H7 (cell line): ENCODE measurements at regions not wholly inside any gene's neighbourhood (a gene's known extent, or its start where the extent isn't known, plus 50 kb on each side); places are given as distances from the start of the nearest gene placed in this dataset.

ENCODE experiments used
- DNase-seq: peaks from one replicate; pipeline ENCODE4 v3.0.0; 2012
- H3K27me3 ChIP-seq: 2 replicates; pipeline ENCODE4 v1.6.0; 2011; ENCODE audit warnings: mild to moderate bottlenecking, low read length; ENCODE audit not compliant: control insufficient read depth, insufficient read depth
- H3K36me3 ChIP-seq: replicated peaks from 2 replicates; pipeline ENCODE4 v1.5.1; 2011; ENCODE audit warnings: low read length; ENCODE audit not compliant: control insufficient read depth, insufficient read depth
- H3K4me3 ChIP-seq: 2 replicates; pipeline ENCODE4 v1.5.1; 2011; ENCODE audit warnings: low read depth, mild to moderate bottlenecking, control low read depth, low read length, moderate library complexity; ENCODE audit not compliant: insufficient read depth

GRCh38 chr5:106195679-106196474 lies 1474.9 kb downstream of the EFNA5 start:
- Histone ChIP-seq H3K27me3 (no peaks in the 10 kb centered on the region), H3K4me3 (no peak overlapping the region), H3K36me3 (no peaks in the 10 kb centered on the region)
- no peak for DNase-seq

- no peaks in the 10 kb centered on the region for H3K36me3 ChIP-seq
- H3K4me3 ChIP-seq: no peak overlapping the region
- no peak for DNase-seq
- H3K27me3 ChIP-seq: no peaks in the 10 kb centered on the region
Observed at GRCh38 chr5:106189121-106189809, 1481.5 kb downstream of the EFNA5 start.

- no peak for DNase-seq
- no peaks in the 10 kb centered on the region for H3K27me3 ChIP-seq
- H3K4me3 ChIP-seq: no peak overlapping the region
- H3K36me3 ChIP-seq: no peaks in the 10 kb centered on the region
Observed at GRCh38 chr5:106185661-106186081, 1485.1 kb downstream of the EFNA5 start.

GRCh38 chr5:106174903-106175302 lies 1495.8 kb downstream of the EFNA5 start:
- Histone ChIP-seq H3K27me3 (no peaks in the 10 kb centered on the region), H3K36me3 (no peaks in the 10 kb centered on the region), H3K4me3 (no peak overlapping the region)
- DNase-seq: no peak

GRCh38 chr5:106172681-106173532 lies 1497.8 kb downstream of the EFNA5 start:
- no peak overlapping the region for H3K4me3 ChIP-seq
- H3K36me3 ChIP-seq: no peaks in the 10 kb centered on the region
- no peaks in the 10 kb centered on the region for H3K27me3 ChIP-seq
- DNase-seq: no peak

- Histone ChIP-seq H3K36me3 (no peaks in the 10 kb centered on the region), H3K4me3 (no peak overlapping the region)
- DNase-seq: no peak
Observed at GRCh38 chr5:106171708-106172107, 1499.0 kb downstream of the EFNA5 start.

GRCh38 chr5:106171132-106171531 lies 1499.6 kb downstream of the EFNA5 start:
- DNase-seq: no peak
- H3K4me3 ChIP-seq: no peak overlapping the region
- no peaks in the 10 kb centered on the region for H3K36me3 ChIP-seq
- H3K27me3 ChIP-seq: no peaks in the 10 kb centered on the region

More at GRCh38 chr5:106171708-106172107, 1499.0 kb downstream of the EFNA5 start:
- H3K27me3 ChIP-seq: no peaks in the 10 kb centered on the region

GRCh38 chr5:106167766-106168165 lies 1503.0 kb downstream of the EFNA5 start:
- DNase-seq: no peak
- Histone ChIP-seq H3K36me3 (no peaks in the 10 kb centered on the region), H3K4me3 (no peak overlapping the region), H3K27me3 (no peaks in the 10 kb centered on the region)

- Histone ChIP-seq H3K4me3 (no peak overlapping the region), H3K27me3 (no peaks in the 10 kb centered on the region), H3K36me3 (no peaks in the 10 kb centered on the region)
- no peak for DNase-seq
Observed at GRCh38 chr5:106163233-106163632, 1507.5 kb downstream of the EFNA5 start.

- no peak for DNase-seq
- no peaks in the 10 kb centered on the region for H3K27me3 ChIP-seq
- H3K36me3 ChIP-seq: no peaks in the 10 kb centered on the region
Observed at GRCh38 chr5:106159616-106160015, 1511.1 kb downstream of the EFNA5 start.

GRCh38 chr5:106154280-106154716 lies 1516.4 kb downstream of the EFNA5 start:
- Histone ChIP-seq H3K27me3 (no peaks in the 10 kb centered on the region), H3K36me3 (no peaks in the 10 kb centered on the region), H3K4me3 (peak overlapping the region; percentile 21; the same call in 1 of the 2 replicates)
- DNase-seq: no peak

More at GRCh38 chr5:106159616-106160015, 1511.1 kb downstream of the EFNA5 start:
- H3K4me3 ChIP-seq: no peak overlapping the region

- H3K36me3 ChIP-seq: no peaks in the 10 kb centered on the region
- H3K4me3 ChIP-seq: no peak overlapping the region
- no peaks in the 10 kb centered on the region for H3K27me3 ChIP-seq
- no peak for DNase-seq
Observed at GRCh38 chr5:106152569-106152968, 1518.2 kb downstream of the EFNA5 start.

GRCh38 chr5:106142116-106142515 lies 1528.6 kb downstream of the EFNA5 start:
- Histone ChIP-seq H3K4me3 (no peak overlapping the region), H3K36me3 (no peaks in the 10 kb centered on the region), H3K27me3 (no peaks in the 10 kb centered on the region)
- DNase-seq: no peak

GRCh38 chr5:106140101-106140500 lies 1530.6 kb downstream of the EFNA5 start:
- Histone ChIP-seq H3K36me3 (no peaks in the 10 kb centered on the region), H3K4me3 (no peak overlapping the region), H3K27me3 (no peaks in the 10 kb centered on the region)
- DNase-seq: no peak
